ENCODE measurements at regions not wholly inside any gene's neighbourhood (a gene's known extent, or its start where the extent isn't known, plus 50 kb on each side); places are given as distances from the start of the nearest gene placed in this dataset.
"Not testable (repeated sequence)": the region's sequence is repeated elsewhere in the genome, so short reads cannot be mapped to it uniquely, and the experiment has no call there.

GRCh38 chr13:44649834-44650233 is 73.7 kb upstream of the TSC22D1 start:
- Mint-ChIP-seq H3K36me3 (no peaks in the 10 kb centered on the region), H3K27me3 (peaks cover 23% of the 10 kb centered on the region), H3K4me1 (ENCODE audit: low read depth) (peaks cover 16% of the 10 kb centered on the region), H3K27ac (no peak overlapping the region), H3K4me3 (no peak overlapping the region), H3K9me3 (no peaks in the 10 kb centered on the region)
- ChIA-PET CTCF (no interaction called here), POLR2A (no interaction called here)
- no peak for DNase-seq
- intact Hi-C loops (cut with micrococcal nuclease), result loop anchor here (2.0 kb wide), 4 partner anchors 61 to 169 kb away; no protein-coding TSS in a partner anchor

- DNase-seq, result peak; percentile 65
- Mint-ChIP-seq H3K9me3 (no peaks in the 10 kb centered on the region), H3K27ac (no peak overlapping the region), H3K4me3 (no peak overlapping the region), H3K27me3 (peaks cover 23% of the 10 kb centered on the region), H3K36me3 (no peaks in the 10 kb centered on the region), H3K4me1 (ENCODE audit: low read depth) (peaks cover 16% of the 10 kb centered on the region)
- intact Hi-C loops (cut with micrococcal nuclease), result loop anchor here (2.0 kb wide), 4 partner anchors 62 to 170 kb away; no protein-coding TSS in a partner anchor
- ChIA-PET POLR2A (no interaction called here), CTCF (no interaction called here)
Measured at GRCh38 chr13:44649104-44649428, 72.9 kb upstream of the TSC22D1 start.

- H3K36me3 Mint-ChIP-seq, result no peaks in the 10 kb centered on the region
- DNase-seq, result peak; percentile 22
- H3K9me3 Mint-ChIP-seq, result no peaks in the 10 kb centered on the region
- H3K4me3 Mint-ChIP-seq, result no peak overlapping the region
- peaks cover 23% of the 10 kb centered on the region for H3K27me3 Mint-ChIP-seq
- intact Hi-C loops (cut with micrococcal nuclease), result loop anchor here (1.0 to 2.0 kb wide), 8 partner anchors 62 to 270 kb away; no protein-coding TSS in a partner anchor
- ChIA-PET POLR2A (interaction anchor here (0.6 kb wide), 1 partner anchor 70 kb away, joined by 3 read pairs; no protein-coding TSS in a partner anchor), CTCF (interaction anchor here (0.6 to 1.9 kb wide), 4 partner anchors 10 to 316 kb away, joined by 3 to 8 read pairs (median 5); no protein-coding TSS in a partner anchor)
- no peak overlapping the region for H3K27ac Mint-ChIP-seq
- H3K4me1 Mint-ChIP-seq (ENCODE audit: low read depth), result peaks cover 16% of the 10 kb centered on the region
Measured at GRCh38 chr13:44648392-44649103, 72.4 kb upstream of the TSC22D1 start.

- intact Hi-C loops (cut with micrococcal nuclease); DNase-seq; H3K36me3 Mint-ChIP-seq; POLR2A ChIA-PET; H3K27ac Mint-ChIP-seq; H3K4me3 Mint-ChIP-seq; H3K9me3 Mint-ChIP-seq: not testable (repeated sequence)
- peaks cover 18% of the 10 kb centered on the region for H3K27me3 Mint-ChIP-seq
- H3K4me1 Mint-ChIP-seq (ENCODE audit: low read depth), result peaks cover 16% of the 10 kb centered on the region
- CTCF ChIA-PET, result interaction anchor here (1.3 to 1.9 kb wide), 2 partner anchors 9 to 164 kb away, joined by 6 to 8 read pairs; no protein-coding TSS in a partner anchor
Measured at GRCh38 chr13:44647560-44647959, 71.4 kb upstream of the TSC22D1 start.

GRCh38 chr13:44646044-44646443 is 69.9 kb upstream of the TSC22D1 start:
- no peaks in the 10 kb centered on the region for H3K36me3 Mint-ChIP-seq
- ChIA-PET CTCF (no interaction called here), POLR2A (no interaction called here)
- intact Hi-C loops (cut with micrococcal nuclease), result no loop called here
- peaks cover 16% of the 10 kb centered on the region for H3K4me1 Mint-ChIP-seq (ENCODE audit: low read depth)
- DNase-seq, result no peak
- no peak overlapping the region for H3K27ac Mint-ChIP-seq
- peaks cover 11% of the 10 kb centered on the region for H3K27me3 Mint-ChIP-seq
- H3K9me3 Mint-ChIP-seq, result no peaks in the 10 kb centered on the region
- no peak overlapping the region for H3K4me3 Mint-ChIP-seq

- intact Hi-C loops (cut with micrococcal nuclease), result no loop called here
- H3K27me3 Mint-ChIP-seq, result peaks cover 7% of the 10 kb centered on the region
- peaks cover 2% of the 10 kb centered on the region for H3K4me1 Mint-ChIP-seq (ENCODE audit: low read depth)
- H3K27ac Mint-ChIP-seq, result no peak overlapping the region
- POLR2A ChIA-PET, result no interaction called here
- no peak overlapping the region for H3K4me3 Mint-ChIP-seq
- no peak for DNase-seq
- CTCF ChIA-PET, result no interaction called here
- H3K36me3 Mint-ChIP-seq, result no peaks in the 10 kb centered on the region
- H3K9me3 Mint-ChIP-seq, result no peaks in the 10 kb centered on the region
Measured at GRCh38 chr13:44643256-44643655, 67.1 kb upstream of the TSC22D1 start.

GRCh38 chr13:44637581-44637980 is 61.5 kb upstream of the TSC22D1 start:
- DNase-seq, result no peak
- Mint-ChIP-seq H3K9me3 (no peaks in the 10 kb centered on the region), H3K27me3 (peaks cover 3% of the 10 kb centered on the region), H3K4me3 (no peak overlapping the region), H3K27ac (no peak overlapping the region), H3K36me3 (no peaks in the 10 kb centered on the region), H3K4me1 (ENCODE audit: low read depth) (no peaks in the 10 kb centered on the region)
- POLR2A ChIA-PET, result no interaction called here
- CTCF ChIA-PET, result no interaction called here
- intact Hi-C loops (cut with micrococcal nuclease), result no loop called here

GRCh38 chr13:44629465-44630183 is 53.5 kb upstream of the TSC22D1 start:
- ChIA-PET POLR2A (no interaction called here), CTCF (no interaction called here)
- intact Hi-C loops (cut with micrococcal nuclease), result no loop called here
- DNase-seq, result no peak
- Mint-ChIP-seq H3K4me1 (ENCODE audit: low read depth) (no peaks in the 10 kb centered on the region), H3K4me3 (no peak overlapping the region), H3K9me3 (no peaks in the 10 kb centered on the region), H3K27ac (no peak overlapping the region), H3K36me3 (no peaks in the 10 kb centered on the region), H3K27me3 (peaks cover 15% of the 10 kb centered on the region)

GRCh38 chr13:44628826-44629225 is 52.7 kb upstream of the TSC22D1 start:
- CTCF ChIA-PET; H3K36me3 Mint-ChIP-seq; intact Hi-C loops (cut with micrococcal nuclease); H3K4me1 Mint-ChIP-seq (ENCODE audit: low read depth); H3K9me3 Mint-ChIP-seq; POLR2A ChIA-PET; H3K27ac Mint-ChIP-seq; H3K4me3 Mint-ChIP-seq; DNase-seq: not testable (repeated sequence)
- H3K27me3 Mint-ChIP-seq, result peaks cover 17% of the 10 kb centered on the region

GRCh38 chr13:44627441-44627840 is 51.3 kb upstream of the TSC22D1 start:
- H3K36me3 Mint-ChIP-seq, result no peaks in the 10 kb centered on the region
- ChIA-PET POLR2A (no interaction called here), CTCF (no interaction called here)
- no peaks in the 10 kb centered on the region for H3K9me3 Mint-ChIP-seq
- no peak for DNase-seq
- intact Hi-C loops (cut with micrococcal nuclease), result no loop called here
- H3K4me3 Mint-ChIP-seq, result no peak overlapping the region
- H3K27me3 Mint-ChIP-seq, result peaks cover 15% of the 10 kb centered on the region
- H3K27ac Mint-ChIP-seq, result no peak overlapping the region
- no peaks in the 10 kb centered on the region for H3K4me1 Mint-ChIP-seq (ENCODE audit: low read depth)

- Mint-ChIP-seq H3K27me3 (peaks cover 15% of the 10 kb centered on the region), H3K4me3 (no peak overlapping the region), H3K36me3 (no peaks in the 10 kb centered on the region), H3K4me1 (ENCODE audit: low read depth) (no peaks in the 10 kb centered on the region), H3K9me3 (no peaks in the 10 kb centered on the region), H3K27ac (no peak overlapping the region)
- CTCF ChIA-PET, result interaction anchor here (0.6 kb wide), 1 partner anchor 1802 kb away, joined by 3 read pairs; no protein-coding TSS in a partner anchor
- POLR2A ChIA-PET, result no interaction called here
- no peak for DNase-seq
- intact Hi-C loops (cut with micrococcal nuclease), result no loop called here
Measured at GRCh38 chr13:44626176-44626575, 50.0 kb upstream of the TSC22D1 start.

All from activated CD4-positive, alpha-beta memory T cell treated with anti-CD3 and anti-CD28 coated beads for 36 hours (primary cell).